COLO668 (cell line): ENCODE measurements at regions not wholly inside any gene's neighbourhood (a gene's known extent, or its start where the extent isn't known, plus 50 kb on each side); places are given as distances from the start of the nearest gene placed in this dataset.

Source experiments
- DNase-seq: peaks from one replicate; lab custom pipeline; 2025; ENCODE audit not compliant: unreplicated experiment; lab: John Stamatoyannopoulos, UW

DNA sequence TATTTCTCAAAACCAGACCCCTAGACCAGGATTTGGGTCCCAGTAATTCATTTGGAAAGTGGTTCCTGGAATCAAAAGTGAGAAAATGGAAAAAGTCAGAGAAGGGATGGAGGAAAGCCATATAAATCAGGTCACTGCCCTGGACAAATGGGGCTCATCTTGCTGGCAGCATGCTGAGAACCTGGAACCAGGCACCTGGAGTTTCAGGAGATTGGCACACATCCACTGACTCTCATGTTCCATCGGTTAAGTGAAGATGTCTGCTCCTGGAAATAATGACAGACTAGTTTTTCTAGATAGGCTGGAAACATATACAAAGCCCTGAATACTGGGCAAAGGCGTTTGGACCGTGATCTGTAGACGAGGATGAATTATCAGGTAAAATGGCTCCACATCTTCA is 163.6 kb upstream of the HS3ST1 start:
- no peak for DNase-seq

DNA sequence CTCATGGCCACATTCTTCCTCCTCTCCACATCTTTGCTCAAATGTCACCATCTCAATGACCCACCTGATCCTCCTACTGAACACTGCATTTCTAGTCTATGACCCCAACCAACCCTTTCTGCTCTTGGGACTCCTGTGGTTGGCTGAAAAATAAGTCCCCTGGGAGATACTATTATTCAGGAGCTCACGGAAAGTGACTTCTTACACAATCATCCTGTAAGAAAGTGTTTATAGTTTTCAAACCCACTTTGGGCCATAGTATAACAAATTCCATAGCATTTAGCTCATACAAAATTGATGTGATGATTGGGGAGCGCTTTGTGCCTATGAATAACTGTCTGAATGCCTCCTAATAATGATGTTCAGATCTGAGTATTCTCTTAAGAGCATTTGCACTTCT is 161.4 kb upstream of the HS3ST1 start:
- DNase-seq, result no peak

DNA sequence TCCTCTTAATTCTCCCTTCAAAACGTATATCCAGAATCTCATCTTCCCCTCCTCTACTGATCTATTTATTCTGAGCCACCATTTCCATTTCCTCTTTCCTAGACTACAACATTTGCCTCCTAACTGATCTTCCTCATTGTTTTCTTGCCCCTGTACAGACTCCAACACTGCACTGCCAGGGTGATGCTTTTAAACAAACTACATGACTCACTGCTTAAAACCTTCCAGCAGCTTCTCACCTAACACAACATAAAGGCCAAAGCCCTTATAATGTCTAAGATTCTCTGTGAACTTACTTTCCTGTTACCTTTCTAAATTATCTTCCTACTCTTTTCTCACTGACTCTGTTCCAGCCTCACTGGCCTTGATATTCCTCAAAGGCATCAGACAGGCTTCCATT is 161.0 kb upstream of the HS3ST1 start:
- DNase-seq, result no peak

DNA sequence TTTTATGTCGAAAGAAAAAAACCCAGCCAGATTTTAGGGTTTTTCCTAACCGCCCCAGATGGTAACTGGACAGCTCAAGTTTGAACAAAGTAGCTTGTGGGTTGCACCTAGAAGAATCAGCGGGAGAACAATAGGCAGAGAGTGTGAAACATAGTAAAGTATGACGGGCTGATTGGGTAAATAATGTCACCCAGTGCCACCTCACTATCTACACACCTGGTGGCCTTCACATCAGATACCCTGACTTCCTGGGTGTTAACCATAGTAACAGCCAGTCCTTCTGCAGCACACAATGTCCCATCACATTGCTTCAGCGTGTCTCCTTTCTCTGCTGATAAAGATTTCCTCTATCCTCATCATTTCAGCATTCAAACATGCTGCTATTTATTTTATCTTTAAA is 159.1 kb upstream of the HS3ST1 start:
- no peak for DNase-seq

DNA sequence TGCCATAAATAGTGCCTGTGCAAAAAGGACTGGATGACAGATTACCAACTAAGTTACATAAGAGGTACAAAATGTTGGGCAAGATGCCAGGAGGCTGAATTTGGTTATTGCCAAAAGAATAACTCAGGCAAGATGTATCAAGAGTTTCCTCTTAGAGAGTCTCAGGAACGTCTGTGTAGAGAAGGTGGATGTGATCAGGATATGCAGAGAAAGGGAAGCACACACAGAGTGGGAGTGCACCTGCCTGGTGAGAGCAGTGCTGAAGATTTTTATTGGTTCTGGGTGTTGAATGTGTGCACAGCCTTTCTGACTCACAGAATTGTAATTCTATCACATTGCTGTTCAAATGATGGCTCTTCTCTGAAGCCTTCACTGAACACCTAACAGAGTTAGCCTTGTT is 156.8 kb upstream of the HS3ST1 start:
- peak; percentile 65 for DNase-seq

DNA sequence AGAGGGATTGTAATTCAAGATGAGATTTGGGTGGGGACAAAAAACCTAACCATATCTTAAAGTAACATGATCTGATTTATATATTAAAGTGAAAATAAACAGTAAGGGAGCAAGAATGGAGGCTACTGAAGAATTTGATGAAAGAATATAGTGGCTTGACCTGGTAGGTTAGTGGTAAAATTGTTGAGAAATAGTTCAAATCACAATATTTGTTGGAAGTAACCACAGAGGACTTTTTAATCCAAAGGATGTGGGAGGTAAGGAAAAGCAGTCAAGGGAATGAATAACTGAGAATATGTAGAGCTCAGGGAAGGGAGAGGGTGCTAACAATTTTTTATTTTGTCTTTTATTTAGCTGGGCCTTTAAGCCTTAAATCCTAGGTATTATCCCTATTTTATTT is 139.8 kb upstream of the HS3ST1 start:
- DNase-seq, result no peak

DNA sequence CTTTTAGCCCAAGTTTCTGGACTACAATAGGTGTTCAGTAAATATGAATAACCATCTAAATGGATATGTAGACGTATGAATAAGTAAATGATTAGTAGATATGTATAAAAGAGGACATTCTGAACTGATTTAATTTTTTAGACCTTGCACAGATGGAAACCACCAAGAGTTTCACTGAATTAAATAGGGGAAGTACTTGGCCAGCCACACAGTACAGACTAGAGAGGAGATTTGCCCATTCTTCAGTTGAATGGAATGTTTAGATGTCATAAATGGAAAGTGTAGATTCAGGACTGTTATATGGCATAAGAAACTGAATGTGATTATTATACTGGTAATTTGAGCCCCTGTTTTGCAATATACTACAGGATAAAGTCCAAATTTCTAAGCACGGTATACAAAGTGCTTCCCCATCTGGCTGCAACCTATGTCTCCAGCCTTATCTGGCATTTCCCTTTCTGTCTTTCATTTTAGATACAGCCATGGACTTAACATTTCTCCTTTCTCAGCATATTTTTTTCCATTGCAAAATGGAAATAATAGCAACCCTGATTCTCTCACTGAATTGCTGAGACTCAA is 137.8 kb upstream of the HS3ST1 start:
- DNase-seq, result no peak

DNA sequence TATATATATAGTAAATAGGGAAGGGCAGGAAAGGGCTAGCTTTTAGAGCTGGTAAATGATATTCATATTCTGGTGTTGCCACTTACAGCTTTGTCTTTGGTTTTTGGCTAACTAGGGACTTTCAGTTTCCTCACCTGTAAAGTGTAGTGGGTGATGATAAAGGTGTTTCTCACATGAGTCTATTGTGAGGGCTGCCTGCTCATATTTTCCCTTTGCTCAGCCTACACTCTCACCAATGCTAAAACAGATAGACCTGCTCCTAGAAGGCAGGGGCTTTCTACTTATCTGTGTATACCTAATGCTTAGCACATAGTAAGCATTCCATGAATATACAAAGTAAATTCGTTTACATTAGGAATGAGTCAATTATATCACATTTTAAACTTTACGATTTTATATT is 137.2 kb upstream of the HS3ST1 start:
- DNase-seq, result no peak

DNA sequence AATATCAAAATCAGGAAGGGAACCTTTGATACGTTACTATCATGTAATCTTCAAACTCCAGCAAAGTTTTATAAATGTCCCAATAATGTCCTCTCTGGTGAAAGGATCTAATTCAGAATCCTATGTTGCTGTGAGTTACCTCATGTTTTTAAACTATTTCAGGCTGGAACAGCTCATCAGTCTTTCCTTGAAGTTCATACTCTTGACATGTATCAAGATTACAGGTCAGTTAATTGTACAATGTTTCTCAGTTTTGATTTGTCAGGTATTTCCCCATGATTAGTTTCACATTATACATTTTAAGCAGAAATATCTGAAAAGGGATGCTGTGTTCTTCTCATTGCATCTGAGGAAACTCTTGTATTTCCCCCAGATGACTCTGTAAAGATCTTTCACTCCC is 136.5 kb upstream of the HS3ST1 start:
- no peak for DNase-seq

DNA sequence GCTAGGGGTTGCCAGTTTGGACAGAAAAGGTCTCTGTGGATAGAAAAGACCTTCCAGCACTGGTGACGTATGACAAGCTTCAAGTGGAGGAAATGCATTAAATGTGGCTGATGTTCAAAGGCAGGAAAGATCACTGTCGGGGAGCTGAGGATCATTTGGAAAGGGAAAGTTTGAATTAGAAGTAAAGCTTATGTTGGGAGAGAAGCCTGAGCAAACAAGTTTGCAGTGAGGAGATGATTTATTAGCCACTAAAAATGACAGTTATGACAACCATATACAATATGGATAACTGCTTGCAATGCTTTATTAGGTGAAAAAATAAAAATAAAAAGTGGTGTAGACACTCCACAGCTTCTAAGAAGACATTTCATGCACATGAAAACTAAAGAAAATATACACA is 135.3 kb upstream of the HS3ST1 start:
- no peak for DNase-seq

DNA sequence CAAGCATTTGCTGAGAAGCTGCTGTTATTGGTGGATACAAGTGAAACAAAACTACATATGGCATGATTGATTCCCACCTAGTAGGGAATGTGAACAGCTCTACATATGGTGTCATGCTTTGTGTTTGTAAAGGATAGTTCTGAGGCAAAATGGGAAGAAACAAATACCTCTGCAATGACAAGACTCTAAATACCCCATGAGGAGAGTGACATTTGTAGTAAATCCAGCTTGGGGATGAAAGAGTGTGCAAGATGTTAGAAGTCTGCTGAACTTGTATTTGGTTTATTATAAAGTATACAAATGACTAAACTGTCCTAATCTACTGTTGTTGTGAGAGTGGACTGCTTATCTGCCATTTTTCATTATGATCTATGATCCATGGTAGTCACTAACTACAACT is 120.8 kb upstream of the HS3ST1 start:
- DNase-seq, result no peak

DNA sequence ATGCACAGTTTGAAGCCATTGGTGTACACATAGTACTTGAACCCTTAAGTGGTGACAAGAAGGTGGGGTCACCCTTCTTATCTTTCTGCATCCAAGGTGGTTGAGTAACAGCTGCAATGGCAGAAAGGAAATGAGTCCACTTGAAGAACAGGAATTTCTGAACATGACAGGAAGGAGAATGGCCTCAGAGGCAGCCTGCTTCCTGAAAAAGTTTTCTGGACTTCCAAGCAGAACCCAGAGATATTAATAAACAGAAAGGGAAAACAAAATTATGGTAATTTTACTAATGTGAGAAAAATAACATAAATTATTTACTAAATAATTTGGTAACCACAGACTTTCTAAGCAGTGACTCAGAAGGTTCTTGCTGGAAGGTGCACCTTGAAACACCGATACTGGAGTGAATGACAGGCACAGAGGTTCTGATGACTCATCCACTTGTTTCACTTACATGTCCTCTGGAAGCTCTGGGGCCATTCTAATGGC is 119.9 kb upstream of the HS3ST1 start:
- no peak for DNase-seq

DNA sequence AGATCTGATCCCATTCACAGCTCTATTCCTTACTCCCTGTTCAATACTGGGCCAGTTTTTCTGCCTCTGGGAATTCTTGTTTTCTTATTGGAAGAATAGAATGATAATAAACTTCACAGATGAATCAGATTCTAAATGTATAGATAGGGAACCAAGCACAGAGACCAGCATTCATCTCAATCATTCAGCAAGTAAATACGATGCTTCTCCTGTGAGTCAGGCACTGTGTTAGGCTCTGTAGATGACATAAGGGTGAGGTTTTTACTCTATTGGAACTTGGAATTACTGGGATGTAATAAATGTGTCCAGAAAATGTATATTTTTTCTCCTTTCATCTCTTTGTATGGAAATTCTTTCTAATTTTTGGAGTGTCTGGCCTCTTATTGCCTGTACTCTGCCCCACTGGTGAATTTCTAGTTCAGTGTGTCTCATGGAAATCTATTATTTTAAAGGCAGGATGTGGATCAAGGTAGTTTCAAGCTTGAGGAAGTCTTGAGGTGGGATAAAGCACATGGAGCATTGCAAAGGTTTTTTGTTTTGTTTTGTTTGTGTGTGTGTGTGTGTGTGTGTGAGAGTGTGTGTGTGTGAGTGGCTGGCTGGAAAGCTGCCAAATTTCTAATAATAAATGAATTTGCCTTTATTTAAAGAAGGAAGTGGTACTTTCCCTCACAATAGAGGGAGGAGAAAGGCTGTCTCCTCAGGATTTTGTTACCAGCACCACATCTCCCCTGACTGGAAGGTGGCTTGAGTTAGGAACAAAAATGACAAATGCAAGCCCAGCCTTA is 117.9 kb upstream of the HS3ST1 start:
- peak; percentile 9 for DNase-seq

DNA sequence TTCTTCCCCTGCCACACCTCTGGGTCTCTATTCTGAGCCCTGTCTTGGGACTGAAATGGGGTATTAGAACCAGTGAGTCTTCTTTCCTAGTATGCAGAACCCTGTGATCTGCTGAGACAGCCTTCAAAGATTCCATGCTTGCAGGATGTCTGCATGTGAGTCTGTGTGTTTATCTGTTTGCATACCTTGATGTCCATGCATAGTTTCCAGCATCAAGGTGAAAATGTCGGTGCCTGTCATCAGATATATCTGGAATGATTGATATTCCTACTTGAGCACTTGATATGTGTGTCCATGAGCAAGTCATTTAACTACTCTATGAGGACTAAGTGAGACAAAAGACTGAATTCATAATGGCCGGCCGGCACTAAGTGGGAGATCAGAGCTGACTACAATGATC is 117.0 kb upstream of the HS3ST1 start:
- DNase-seq, result no peak

DNA sequence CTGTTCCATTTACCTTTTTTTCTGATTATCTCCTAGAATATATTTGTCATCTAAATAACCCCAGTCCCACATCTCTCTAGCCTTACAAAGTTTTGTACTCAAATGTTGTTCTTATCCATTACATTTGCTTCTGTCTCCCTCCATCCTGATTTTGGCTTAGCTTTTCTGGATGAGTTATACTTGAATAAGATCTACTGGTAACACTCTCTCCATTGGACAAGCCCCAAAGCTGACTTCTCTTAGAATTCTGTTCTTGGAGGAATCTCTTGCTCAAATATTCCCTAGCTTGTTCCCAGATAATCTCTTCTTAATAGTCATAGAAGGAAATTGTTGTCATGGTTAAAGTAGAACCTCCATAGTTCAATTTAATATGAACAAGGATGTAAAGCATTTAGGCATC is 115.5 kb upstream of the HS3ST1 start:
- no peak for DNase-seq

DNA sequence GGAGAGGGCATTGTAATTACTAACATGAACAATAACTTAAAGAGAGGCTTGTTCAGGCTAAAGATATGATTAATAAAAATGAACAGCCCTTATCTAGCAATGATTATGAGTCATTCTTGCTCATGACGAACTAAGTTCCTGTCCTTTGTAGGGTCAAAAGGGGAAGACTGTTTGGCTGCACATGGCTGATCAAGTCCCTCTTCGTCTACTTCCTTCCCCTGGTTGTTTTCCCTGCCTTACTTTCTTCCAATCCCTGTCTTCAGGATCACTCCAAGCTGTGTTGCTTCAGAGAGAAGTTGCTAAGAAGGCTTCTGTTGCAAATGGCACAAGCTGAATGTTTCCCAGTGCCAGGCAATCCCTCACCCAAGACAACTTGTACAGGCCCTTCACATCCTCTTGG is 115.0 kb upstream of the HS3ST1 start:
- DNase-seq, result no peak

DNA sequence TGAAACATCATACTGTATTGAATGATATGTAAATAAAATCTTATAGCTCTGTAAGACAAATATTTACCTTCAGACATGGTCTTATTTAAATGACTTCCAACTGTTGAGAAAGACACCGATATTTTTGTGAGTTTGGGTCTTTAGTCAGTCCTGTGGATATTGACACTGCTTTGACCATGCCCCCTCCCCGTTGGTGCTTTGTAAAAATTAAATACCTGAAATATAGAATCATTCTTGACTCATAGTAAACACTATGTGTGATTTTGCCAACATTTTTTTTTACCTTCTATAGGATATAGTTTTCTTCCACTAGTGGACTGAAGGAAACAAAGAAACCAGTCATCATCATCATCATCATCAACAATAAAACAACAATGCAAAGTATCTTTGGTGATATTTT is 114.3 kb upstream of the HS3ST1 start:
- no peak for DNase-seq

DNA sequence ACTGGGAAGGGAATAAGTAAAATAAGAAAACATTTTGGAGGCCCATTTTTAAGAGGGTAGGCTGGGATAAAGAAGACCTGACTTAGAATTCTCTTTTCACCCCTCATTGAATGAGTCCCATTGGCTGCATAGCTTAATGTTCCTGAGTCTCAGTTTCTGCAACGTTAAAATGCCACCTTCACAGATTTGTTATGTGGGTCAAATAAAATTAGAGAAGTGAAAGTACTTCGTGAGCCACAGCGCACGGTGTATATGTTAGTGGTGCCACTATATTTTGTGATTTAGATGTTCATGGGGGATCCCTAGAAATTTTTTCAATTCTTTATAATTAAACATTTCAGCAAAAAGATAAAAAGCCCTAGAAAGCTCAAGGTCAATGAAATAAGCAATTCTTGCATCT is 109.2 kb upstream of the HS3ST1 start:
- no peak for DNase-seq

DNA sequence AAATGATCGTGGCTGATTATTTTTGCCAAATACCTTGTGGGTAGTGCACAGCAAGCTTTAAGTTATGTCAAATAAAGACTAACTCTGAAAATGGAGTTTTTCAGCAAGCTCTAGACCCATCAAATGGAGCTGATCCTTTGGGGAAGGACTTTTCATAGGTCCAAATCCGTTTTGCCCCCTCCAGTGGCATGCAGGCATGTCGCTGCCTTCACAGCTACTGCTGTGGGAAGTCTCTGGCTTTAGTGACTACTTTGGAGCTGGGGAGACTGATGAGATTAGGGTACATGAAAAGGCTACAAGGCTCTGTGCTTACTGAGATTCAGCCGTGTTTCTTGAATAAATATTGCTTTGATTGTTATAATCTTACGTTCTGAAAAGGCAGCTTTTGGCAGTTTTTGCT is 106.6 kb upstream of the HS3ST1 start:
- no peak for DNase-seq

DNA sequence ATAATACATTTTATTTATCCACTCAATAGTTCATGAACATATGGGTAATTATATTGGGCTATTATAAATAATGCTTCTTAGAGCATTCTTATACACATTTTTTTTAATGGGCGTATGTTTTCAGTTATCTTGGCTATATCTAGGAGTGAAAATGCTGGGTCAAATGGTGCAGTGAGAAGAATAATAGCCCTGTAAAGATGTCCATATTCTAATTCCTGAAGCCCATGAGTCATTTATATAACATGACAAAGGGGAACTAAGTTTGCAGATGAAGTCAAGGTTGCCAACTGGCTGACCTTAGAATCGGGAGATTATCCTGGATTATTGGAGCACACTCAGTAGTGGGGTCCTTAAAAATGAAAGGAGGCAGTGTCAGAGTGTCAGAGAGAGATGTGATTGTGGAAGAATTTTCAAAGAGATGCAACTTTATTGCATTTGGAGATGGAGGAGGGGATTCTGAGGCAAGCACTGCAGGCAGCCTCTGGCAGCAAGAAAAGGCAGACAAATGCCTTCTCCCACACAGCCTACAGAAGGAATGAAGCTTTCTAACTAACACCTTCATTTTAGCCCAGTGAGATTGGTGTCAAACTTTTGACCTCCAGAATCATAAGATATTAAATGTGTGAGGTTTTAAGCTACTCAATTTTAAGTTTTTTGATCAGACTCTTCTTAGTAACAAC is 106.1 kb upstream of the HS3ST1 start:
- no peak for DNase-seq

DNA sequence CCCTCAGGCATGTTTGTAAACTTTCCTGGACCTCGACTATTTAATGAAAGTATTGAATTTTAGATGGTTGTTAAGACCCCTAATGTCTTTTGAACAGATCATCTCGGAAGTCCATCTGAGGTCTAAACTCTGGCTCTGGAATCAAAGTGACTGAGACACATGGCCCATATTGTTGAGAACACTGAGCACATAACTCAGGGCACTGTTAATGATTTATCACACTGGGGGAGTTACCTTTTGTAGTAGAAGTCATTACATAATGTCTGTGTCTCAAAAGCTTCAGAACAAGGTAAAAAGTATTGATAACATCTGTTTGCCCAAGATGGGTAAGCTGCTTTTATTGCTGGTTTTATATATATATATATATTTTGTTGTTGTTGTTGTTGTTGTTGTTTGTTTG is 103.4 kb upstream of the HS3ST1 start:
- DNase-seq, result no peak

DNA sequence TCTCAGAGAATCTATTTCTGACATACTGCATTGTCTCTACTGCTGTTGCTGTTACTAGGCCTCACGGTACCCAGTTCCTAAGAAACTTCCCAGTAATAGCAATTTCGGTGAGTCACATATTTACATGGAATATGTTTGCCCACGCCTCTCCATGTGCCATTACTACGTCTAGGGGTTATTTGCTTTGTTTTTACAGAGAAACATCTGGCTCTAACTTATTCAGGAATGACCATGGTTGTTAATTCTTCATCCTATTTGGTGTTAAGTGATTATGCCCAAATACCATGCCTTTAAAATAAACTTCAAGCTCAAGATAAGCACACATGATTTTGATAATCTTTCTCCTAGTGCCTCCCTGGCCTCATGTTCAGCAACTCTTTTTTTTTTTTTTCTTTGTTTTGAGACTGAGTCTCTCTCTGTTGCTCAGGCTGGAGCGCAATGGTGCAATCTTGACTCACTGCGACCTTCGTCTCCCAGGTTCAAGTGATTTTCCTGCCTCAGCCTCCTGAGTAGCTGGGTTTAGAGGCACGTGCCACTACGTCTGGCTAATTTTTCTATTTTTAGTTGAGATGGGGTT is 101.0 kb upstream of the HS3ST1 start:
- peak; percentile 26 for DNase-seq
